ENCODE measurements at regions not wholly inside any gene's neighbourhood (a gene's known extent, or its start where the extent isn't known, plus 50 kb on each side); places are given as distances from the start of the nearest gene placed in this dataset.

DNA sequence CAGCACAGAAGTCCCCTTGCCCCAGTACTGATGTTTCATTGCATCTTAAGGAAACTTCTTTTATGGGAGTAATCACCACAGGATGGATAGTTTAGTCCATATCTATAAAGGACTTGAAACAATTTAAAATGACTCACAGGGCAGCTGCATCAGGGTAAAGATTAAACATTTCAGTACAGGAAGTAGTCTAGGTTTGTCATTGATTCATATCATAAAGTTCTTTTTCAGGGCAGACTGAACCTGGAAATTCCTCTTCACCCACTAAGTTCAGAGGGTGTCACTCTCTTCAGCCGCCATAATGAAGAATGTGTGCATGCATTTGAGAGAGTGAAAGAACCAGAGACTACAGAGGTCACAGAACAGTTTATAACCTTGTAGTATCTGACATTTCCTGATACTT lies 296.3 kb upstream of the JAG1 start:
- TF ChIP-seq, protein P1, sequence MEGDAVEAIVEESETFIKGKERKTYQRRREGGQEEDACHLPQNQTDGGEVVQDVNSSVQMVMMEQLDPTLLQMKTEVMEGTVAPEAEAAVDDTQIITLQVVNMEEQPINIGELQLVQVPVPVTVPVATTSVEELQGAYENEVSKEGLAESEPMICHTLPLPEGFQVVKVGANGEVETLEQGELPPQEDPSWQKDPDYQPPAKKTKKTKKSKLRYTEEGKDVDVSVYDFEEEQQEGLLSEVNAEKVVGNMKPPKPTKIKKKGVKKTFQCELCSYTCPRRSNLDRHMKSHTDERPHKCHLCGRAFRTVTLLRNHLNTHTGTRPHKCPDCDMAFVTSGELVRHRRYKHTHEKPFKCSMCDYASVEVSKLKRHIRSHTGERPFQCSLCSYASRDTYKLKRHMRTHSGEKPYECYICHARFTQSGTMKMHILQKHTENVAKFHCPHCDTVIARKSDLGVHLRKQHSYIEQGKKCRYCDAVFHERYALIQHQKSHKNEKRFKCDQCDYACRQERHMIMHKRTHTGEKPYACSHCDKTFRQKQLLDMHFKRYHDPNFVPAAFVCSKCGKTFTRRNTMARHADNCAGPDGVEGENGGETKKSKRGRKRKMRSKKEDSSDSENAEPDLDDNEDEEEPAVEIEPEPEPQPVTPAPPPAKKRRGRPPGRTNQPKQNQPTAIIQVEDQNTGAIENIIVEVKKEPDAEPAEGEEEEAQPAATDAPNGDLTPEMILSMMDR (IDR thresholded peaks at IDR 0.05), result no peak
- TF ChIP-seq POLR2A (IDR thresholded peaks at IDR 0.05), result no peak

Measured in uterus (tissue), 2 donors.